ENCODE measurements at regions not wholly inside any gene's neighbourhood (a gene's known extent, or its start where the extent isn't known, plus 50 kb on each side); places are given as distances from the start of the nearest gene placed in this dataset.

- no peak for TF ChIP-seq POLR2A (IDR thresholded peaks at IDR 0.05; ENCODE audit: low read length)
- no peak for TF ChIP-seq GATA1 (IDR thresholded peaks at IDR 0.05; ENCODE audit: low read depth, low read length)
These were observed 69.9 kb upstream of the COMTD1 start for GRCh38 chr10:75305675-75306074.
